COLO668 (cell line): ENCODE measurements at regions not wholly inside any gene's neighbourhood (a gene's known extent, or its start where the extent isn't known, plus 50 kb on each side); places are given as distances from the start of the nearest gene placed in this dataset.
"Not testable (repeated sequence)": the region's sequence is repeated elsewhere in the genome, so short reads cannot be mapped to it uniquely, and the experiment has no call there.

ENCODE experiments used
- DNase-seq: peaks from one replicate; lab custom pipeline; 2025; ENCODE audit not compliant: unreplicated experiment; lab: John Stamatoyannopoulos, UW

DNA sequence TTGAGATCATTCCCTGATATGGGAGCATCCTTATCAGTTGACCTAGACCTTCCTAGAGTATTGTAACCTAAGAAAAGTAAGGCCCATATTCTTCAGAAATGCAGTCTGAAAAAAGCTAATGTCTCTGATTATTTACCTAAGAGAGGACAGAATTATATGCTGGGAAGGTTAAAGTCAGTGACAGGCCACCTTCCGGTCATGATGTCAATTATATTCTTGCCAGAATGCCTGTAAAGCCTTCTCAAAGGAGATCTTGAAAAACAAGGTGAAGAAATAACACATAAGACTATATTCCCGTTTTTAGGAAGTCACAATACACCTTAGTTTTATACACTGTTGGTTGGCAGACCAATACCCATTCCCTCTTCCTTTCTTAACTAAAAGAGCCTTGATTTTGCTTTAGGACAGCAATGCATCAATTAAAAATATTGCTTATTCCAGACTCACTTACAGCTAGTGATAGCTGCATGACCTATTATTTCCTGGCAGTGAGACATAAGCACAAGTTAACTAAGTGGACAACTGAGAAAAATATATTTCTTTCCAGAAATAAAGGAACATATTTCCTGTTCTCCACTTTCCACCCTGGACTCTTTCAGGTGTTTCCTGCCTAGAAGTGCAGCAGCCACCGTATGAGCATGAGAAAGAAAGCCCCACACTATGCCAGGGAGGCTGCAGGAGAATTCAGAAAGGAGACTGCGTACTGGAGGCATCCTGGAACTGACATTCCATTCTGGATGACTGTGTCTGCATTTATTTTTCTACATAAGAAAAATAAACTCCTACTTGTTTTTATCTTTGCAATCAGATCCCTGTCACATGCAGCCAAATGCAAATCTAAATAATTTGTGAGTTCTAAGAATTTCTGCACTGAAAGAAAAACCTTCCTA, 332.9 kb upstream of the PTBP2 start:
- DNase-seq = no peak

DNA sequence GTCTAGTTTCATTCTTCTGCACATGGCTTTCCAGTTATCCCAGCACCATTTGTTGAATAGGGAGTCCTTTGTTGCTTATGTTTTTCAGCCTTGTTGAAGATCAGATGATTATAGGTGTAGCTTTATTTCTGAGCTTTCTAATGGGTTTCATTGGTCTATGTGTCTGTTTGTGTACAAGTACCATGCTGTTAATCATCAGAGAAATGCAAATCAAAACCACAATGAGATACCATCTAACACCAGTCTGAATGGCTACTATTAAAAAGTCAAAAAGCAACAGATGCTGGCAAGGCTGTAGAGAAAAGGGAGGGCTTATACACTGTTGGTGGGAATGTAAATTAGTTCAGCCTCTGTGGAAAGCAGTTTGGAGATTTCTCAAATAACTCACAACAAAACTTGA, 321.5 kb upstream of the PTBP2 start:
- DNase-seq = no peak

DNA sequence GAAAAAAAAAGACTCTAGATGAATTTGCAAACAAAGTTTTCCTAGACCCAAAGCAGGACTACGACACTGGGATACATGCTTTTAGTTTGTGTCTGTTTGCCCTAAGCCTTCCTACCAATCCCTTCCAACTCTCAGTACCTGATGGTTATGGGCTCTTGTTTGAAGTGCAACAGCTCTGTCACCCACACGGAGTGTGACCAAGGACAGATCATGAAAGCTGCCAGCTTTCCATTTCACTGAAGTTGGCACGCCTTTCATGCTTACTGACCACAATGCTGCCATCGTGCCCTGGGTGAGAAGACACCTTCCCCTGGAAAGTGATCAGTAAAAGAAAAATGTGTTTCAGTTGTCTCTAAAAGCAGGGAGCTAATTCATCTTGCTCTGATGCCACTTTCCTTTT, 312.5 kb upstream of the PTBP2 start:
- no peak for DNase-seq

DNA sequence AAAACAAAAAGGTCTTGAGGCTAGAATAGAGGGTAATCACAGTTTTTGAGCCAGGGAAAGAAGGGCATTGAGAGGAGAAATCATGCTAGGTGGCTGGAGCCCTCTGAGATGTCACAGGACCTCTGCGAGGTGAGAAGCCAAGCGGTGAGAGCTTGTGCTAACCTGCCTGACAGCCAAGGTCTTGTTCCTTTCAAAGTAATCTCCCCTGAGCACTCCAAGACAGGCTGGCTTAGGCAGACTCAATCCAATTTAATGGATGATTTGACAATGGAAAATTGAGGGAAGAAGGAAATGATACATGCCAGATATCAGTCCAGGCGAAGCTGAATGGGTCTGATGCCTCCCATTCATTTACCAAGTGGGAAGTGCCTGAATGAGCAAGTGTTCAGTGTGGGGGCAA, 311.9 kb upstream of the PTBP2 start:
- no peak for DNase-seq

DNA sequence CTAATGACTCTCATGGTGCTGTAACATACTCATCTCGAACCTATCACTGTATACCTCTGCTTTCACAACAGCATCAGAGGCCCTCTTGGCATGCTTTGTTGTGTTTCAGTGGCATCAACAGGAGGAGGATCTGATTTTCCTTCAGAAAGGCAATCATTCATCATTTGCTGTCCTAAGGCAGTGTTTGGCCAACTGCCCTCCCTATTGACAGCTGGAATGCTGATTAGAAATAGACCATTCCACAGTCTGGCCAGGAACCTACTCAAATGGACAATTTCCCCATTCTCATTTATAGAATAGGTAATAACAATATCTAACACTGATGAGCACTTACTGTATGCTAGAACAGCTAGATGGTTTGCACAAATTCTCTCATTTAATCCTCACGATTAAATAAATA, 310.6 kb upstream of the PTBP2 start:
- no peak for DNase-seq

DNA sequence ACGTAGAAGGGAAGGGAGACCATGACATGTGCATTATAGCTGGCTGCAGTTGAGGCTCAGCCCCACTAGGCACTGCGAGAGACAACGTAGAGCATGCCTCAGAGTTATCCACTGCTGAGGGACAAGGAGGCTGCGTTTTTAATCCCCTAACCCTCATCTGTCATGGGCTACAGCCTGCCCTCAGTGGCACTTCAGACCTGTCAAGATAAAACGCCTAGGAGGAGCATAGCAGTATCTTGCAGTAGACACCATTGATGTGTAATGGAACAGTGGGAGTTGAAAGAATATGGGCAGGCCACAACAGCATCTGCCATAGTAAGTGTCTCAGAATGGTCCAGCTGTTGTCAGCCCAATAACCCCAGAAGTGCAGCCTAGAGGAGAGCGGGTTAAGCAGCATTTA, 307.0 kb upstream of the PTBP2 start:
- no peak for DNase-seq

DNA sequence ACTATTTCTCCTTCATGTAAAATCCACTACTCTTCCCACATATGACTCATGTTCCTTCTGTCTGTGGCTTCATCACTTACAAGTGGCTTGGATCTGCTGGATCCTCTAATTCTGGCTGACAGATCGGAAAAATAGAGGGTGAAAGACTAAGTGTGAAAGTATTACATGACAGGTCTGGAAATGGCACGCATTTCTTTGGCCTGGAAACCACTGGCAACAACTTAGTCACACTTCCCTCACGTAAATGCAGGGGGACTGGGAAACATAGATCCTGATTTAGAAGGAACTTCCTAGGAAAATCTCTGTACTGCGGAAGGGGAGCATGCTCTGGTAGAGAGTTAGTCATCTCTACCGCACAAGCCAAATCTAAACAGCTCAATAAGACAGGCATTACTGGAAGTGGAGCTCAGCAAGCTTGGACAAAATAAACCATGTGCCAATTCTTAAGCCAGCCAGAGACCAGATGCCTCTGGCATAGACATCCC, 305.4 kb upstream of the PTBP2 start:
- no peak for DNase-seq

DNA sequence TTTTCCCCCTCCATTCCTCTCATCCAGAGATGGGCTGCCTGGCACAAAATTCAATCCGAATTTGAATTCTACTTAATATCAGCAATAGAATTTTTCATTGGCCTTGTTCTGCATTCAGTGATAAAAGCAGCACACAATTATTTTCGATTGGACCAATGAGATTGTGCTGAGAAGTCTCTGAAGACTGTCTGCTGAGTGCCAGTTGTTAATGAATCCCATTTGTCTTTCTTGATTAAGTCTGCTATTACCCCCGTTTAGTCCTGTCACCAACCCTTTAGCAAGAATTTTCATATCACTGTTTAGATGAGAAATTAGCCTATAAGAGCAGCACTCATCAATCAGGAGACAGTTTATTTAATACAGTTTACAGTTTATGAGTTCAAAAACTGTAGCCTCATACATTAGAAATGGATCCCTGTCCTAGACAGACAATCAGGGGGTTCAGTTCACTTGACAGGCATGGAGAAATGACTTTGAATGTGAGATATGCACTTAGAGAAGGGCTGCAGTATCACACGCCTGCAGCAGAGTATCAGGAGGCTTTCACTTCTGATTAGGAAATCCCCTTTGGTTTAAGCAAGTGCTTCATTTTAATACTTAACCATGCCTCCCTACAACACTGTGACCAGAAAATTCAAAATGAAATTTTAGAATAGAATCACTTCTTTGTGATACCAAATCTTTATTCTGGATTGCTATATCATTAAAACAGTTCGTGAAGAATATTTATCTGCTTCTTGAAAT, 304.7 kb upstream of the PTBP2 start:
- no peak for DNase-seq

DNA sequence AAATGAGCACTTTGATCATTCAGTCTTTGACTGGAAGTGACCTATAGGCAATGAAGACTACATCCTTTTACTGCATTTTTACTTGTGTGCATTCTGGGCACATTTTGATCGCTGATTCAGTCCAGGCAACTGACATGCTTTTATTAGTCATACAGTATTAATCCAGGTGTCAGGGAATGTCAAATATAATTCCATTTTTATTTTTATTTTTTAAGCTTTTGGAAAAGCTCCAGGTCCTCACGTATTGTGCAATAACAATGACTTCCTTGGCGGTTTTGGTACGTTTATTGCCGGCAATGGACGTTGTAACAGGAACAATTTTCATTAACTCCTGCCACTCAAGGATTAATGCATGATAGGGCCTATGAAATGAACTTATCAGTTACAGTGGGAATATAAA, 302.6 kb upstream of the PTBP2 start:
- no peak for DNase-seq

DNA sequence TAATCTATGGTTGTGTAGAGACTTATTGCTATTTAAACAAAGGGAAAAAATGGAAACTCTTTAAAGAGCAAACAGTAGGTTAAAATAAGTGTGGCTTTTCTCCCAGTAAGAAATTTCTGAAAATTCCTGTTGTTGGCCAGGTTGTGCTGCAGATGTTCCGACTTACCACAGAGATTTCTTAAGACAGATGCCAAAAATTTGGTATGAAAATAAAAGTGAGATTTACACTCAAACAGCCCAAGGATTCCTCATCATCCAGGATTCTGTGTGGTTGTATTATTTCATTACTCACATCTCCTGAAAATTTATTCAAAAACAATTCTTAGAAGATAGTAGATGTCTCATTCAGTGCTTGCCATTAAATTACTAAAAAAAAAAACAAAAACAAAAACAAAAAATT, 296.7 kb upstream of the PTBP2 start:
- no peak for DNase-seq

DNA sequence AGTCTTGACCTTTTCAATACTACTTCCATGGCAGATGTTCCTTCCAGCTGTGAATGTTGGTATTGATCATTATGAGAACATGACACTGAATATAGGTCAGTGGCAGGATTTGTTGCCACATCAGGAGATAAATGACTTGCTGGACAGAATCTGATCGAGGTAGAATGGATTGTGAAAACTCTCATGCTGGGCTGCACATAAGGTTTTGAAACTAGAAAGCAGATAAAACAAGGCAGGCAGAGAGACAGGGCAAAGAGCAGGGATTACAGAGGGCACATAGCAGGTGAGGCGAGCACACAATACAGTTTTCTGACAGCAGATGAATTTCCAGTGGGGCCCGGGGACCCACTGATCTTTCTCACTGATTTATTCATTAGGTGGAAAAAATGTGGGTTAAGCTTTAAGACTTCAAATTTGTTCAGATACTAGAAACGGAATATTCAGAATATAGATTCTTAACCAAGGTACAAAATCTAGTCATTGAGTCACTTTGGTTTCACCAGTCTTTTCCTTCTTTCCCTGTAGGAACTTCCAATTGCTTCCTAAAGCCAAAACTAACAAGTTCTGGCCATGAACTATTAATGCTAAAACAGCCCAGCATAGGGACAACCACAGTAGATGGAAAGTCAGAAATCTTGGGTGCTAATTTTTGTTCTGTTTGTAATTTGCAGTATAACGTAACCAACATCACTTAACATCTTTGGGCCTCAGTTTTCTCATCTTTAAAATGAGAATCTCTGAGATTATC, 296.0 kb upstream of the PTBP2 start:
- no peak for DNase-seq

DNA sequence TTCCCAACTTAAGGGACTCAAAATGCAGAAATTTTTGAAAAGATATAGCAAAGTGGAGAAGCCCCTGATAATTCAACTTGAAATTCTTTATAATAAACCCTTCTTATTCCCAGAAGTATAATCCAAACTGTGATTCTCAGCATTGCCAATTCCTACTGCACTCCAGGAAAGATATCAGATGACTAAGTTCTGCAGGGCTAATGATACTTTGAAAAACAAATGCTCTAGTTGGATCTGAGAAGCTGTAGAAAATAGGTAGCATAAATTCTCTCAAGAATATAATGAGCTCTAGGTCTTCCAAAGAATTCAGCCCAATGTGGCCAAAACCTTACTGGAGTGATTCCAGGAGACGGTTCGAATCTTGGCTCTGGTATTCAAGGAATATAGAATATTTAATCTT, 294.0 kb upstream of the PTBP2 start:
- DNase-seq = no peak

DNA sequence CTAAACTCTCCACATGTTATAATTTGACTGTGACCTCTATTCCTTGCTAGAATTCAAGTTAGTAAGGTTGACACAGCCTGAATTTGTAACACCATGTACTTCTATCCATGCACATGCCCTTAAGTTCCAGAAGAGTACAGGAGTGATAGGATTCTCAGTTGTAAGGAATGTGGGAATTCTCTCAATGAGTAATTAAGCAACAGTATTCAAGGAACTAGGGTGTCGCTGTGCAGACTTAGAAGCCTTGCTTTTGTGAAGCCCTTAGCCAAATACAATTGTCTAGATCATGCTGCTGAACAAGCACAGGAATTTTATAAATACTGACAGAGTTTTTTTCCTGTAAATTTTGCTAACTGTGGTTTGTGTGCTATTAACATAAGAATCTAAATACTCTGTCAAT, 276.3 kb upstream of the PTBP2 start:
- DNase-seq = no peak

DNA sequence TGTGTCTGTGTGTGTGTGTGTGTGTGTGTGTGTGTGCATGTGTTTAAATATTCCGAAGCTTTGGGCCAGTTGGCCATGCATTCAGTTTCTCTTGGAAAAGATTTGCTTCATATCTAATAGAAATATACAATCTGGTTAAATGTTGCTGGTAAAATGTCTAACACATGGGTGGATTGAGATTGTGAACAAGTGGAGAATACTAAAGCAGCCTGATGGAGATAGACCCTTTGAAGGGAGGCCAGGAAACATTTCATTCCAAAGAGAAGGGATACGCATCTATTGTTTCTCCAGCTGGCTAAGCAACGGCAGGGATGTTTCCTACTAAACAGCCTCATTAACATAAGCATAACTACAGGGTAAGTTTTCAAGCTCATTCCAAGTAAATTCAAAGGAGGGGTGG, 257.5 kb upstream of the PTBP2 start:
- no peak for DNase-seq

DNA sequence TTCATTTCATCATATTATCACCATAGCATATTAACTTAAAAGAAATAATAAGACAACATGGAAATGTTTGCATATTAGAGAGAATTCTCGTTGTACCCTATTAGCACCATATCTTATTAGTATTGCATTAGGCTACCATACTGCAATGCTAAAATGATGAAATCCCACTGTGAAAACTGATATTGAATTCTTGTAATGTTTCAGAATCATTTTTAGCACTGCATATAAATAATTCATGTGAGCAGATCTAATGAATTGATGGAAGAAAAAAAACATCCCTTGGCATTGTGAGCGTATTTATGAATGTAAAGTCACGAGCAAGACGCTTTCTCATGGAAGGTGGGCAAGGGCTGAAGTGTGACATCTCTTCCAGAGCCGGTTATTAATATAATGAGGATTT, 257.1 kb upstream of the PTBP2 start:
- no peak for DNase-seq

DNA sequence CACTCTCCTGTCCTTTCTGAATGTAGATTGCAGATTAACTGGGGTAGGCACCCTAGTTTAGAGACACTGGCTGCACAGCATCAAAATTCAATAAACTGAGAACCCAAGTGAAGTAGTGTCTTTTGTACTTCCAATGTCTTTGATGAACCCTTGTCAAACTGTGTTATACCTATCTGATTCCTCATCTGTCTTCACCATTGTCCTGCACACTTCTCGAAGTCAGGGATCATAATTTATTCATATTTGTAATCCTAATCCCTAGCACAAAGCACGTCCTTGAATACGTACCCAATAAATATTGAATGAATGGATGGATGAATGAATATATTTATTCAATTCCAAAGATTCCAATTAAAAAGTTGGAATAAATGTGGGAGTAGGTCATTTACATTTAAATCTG, 256.6 kb upstream of the PTBP2 start:
- DNase-seq = no peak

DNA sequence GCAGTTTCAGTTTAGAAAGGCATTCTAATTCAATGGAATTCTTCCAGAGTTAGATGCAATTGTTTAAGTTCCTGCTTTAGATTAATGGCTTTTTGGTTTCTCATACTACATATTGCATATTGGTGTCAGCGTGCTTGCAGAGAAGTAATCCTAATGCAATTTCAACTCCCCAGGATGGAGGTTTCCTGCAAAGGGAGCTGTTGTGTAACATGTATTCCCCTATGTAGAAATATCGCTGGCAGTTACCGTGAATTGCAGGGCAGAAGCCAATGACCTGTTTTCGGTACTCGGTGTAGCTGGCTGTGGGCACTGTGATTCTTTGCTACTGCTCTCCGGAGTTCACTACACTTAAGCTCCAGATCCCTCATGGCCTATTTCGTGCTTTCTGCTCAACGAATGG, 256.1 kb upstream of the PTBP2 start:
- no peak for DNase-seq

DNA sequence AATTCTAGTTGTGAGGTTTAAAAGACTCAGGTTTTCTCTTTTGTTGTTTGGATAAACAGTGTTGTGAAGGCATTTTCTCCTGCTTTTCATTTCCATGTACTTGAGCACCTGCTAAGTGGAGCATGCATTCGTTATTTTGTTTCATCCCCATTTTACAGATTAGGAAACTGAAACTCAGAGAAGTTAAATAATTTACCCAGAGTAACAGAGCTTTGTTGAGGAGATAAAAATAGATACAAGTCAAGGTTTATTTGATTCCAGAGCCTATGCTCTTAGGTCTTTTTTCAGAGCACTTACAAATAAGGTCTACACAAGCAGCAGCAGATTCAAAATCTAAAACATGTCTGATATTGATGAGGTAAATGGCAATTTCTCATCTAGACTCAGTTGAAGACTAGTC, 254.7 kb upstream of the PTBP2 start:
- DNase-seq = no peak

DNA sequence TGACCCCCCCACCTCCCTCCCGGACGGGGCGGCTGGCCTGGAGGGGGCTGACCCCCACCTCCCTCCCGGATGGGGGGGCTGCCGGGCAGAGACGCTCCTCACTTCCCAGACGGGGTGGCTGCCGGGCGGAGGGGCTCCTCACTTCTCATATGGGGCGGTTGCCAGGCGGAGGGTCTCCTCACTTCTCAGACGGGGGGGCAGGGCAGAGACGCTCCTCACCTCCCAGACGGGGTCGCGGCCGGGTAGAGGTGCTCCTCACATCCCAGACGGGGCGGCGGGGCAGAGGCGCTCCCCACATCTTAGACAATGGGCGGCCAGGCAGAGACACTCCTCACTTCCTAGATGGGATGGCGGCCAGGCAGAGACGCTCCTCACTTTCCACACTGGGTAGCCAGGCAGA, 251.9 kb upstream of the PTBP2 start:
- not testable (repeated sequence) for DNase-seq

DNA sequence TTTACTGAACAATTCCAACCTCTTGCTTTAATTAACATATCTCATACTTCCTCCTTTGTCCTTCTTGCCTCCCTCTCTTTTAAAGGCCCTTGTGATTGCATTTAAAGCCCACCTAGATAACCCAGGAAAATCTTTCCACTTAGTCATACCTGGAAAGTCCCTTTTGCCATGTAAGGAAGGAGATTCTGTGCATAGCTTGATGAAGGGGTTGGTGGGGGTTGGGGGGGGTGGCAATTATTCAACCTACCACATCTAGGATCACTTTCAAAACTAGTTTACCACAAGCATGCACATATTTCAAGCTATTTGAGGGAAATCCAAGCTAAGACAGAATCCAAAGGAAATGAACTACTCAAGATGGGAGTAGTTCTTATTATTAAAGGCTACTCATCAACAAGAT, 249.1 kb upstream of the PTBP2 start:
- DNase-seq = no peak

DNA sequence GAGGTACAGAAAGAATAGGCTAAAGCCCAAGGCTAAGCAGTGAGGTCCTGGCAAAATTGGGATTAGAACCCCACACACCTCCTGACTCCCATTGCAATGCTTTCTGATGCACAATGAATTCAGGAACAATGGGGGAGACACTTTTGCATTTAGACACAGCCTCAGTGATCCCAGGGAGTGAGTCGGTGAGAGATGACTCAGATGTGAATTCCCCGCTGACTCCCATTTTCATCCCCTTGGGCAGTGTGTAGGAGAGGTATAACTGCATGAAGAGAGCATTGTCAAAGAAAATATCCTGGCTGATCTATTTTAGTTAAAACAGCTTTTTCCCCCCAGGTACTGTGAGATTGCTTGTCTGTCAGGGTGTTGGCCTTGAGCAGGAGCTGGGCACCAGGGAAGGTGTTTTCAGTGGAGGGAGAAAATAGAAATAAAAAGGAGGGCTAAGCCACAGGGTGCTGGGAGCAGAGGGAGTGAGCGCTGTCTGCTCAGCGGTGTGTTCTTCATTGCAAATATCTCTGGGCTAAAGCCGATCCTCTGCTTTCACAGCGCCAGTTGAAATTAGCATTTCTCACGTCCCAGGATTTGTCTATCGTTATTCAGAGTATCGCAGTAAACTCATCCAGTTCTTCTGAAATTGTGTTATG, 247.7 kb upstream of the PTBP2 start:
- DNase-seq = no peak
